ENCODE measurements at regions not wholly inside any gene's neighbourhood (a gene's known extent, or its start where the extent isn't known, plus 50 kb on each side); places are given as distances from the start of the nearest gene placed in this dataset.

GRCh38 chr19:27580906-27581305 lies 1632.0 kb downstream of the UQCRFS1 start:
- DNase-seq (ENCODE audit: low spot score), result no peak
